Adipocyte (in vitro differentiated cells): ENCODE measurements at regions not wholly inside any gene's neighbourhood (a gene's known extent, or its start where the extent isn't known, plus 50 kb on each side); places are given as distances from the start of the nearest gene placed in this dataset.

ENCODE experiments used
- DNase-seq: peaks from one replicate; pipeline ENCODE4 v3.0.0-alpha.2; 2015; ENCODE audit warnings: low read depth
- H3K27me3 ChIP-seq: replicated peaks from 2 replicates; pipeline ENCODE4 v1.7.0; 2013; ENCODE audit warnings: mild to moderate bottlenecking, low read length, moderate library complexity; ENCODE audit not compliant: control insufficient read depth, insufficient read depth
- H3K36me3 ChIP-seq: 2 replicates; pipeline ENCODE4 v1.7.0; 2013; ENCODE audit warnings: low read length, mild to moderate bottlenecking, moderate library complexity; ENCODE audit not compliant: control insufficient read depth, insufficient read depth, severe bottlenecking
- H3K4me1 ChIP-seq: 2 replicates; pipeline ENCODE4 v1.7.0; 2013; ENCODE audit warnings: mild to moderate bottlenecking, low read length, moderate library complexity; ENCODE audit not compliant: control insufficient read depth, insufficient read depth
- H3K4me3 ChIP-seq: 2 replicates; pipeline ENCODE4 v1.7.0; 2013; ENCODE audit warnings: mild to moderate bottlenecking, low read length, moderate library complexity
- H3K9ac ChIP-seq: 2 replicates; pipeline ENCODE4 v1.7.0; 2013; ENCODE audit warnings: mild to moderate bottlenecking, low read length, moderate library complexity
- H3K9me3 ChIP-seq: 2 replicates; pipeline ENCODE4 v1.7.0; 2013; ENCODE audit warnings: mild to moderate bottlenecking, low read length, moderate library complexity; ENCODE audit not compliant: control insufficient read depth

GRCh38 chr6:144931172-144932035 lies 646.3 kb downstream of the UTRN start:
- H3K9me3 ChIP-seq: peaks cover 5% of the 10 kb centered on the region
- peak overlapping the region; percentile 50 for H3K9ac ChIP-seq
- peak; percentile 75 for DNase-seq
- H3K4me1 ChIP-seq: peaks cover 28% of the 10 kb centered on the region
- H3K36me3 ChIP-seq: no peaks in the 10 kb centered on the region
- no peaks in the 10 kb centered on the region for H3K27me3 ChIP-seq
- no peak overlapping the region for H3K4me3 ChIP-seq

DNA sequence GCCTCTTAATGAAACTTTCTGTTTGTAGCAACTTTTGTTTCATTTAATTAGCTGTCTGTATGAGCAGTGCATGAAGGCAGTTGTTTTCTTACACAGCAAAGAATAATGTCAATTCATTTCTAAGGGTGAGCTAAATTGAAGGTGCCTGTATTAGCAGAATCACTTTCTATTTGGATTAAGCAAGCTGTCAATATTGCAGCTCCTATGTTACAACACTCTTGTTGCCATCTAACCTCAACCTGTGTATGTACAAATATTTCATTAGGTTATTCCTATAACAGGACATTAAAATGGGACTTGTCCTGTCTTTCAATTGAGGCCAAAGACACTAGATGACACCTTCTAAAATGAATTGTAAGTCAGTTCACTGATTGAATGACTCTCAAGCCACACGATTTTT lies 647.5 kb downstream of the UTRN start:
- H3K9me3 ChIP-seq: peaks cover 5% of the 10 kb centered on the region
- DNase-seq: no peak
- H3K4me3 ChIP-seq: no peak overlapping the region
- H3K9ac ChIP-seq: peak overlapping the region; percentile 19
- H3K36me3 ChIP-seq: no peaks in the 10 kb centered on the region
- no peaks in the 10 kb centered on the region for H3K27me3 ChIP-seq
- H3K4me1 ChIP-seq: peaks cover 28% of the 10 kb centered on the region

DNA sequence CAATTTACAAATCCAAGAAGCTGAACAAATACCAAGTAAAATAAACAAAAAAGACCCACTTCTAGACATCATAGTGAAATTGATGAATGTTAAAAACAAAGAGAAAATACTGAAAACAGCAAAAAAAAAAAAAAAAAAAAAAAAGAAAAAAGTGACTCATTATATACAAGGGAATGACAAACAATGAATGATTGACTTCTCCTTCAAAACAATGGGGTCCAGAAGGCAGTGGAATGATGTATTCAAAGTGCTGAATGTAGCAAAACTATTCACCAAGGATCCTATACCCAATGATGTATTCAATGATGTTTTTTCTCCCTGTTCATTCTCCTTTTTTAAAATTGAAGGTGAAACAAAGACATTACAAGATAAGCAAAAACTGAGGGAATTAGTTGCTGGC lies 650.0 kb downstream of the UTRN start:
- H3K36me3 ChIP-seq: no peaks in the 10 kb centered on the region
- no peaks in the 10 kb centered on the region for H3K27me3 ChIP-seq
- H3K4me3 ChIP-seq: no peak overlapping the region
- H3K9ac ChIP-seq: no peak overlapping the region
- H3K4me1 ChIP-seq: peaks cover 27% of the 10 kb centered on the region
- peaks cover 5% of the 10 kb centered on the region for H3K9me3 ChIP-seq
- no peak for DNase-seq

DNA sequence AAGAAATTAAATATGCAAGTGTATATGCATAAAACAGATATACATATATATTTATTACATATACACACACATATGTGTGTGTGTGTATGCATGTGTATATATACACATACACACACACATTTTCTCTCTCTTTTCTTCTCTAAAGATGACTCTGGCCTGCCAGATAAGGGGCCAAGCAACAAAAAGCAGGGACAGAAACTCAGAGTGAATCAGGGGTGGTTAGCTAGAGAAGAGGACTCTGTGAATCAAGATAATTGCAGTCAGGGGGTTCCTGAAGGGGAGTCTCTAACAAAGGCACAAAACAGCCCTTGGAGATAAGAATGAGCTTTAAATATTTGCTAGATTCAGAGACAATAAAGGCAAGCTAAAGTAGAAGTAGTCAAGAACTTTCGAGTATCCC lies 650.5 kb downstream of the UTRN start:
- H3K36me3 ChIP-seq: no peaks in the 10 kb centered on the region
- H3K4me3 ChIP-seq: no peak overlapping the region
- H3K9ac ChIP-seq: no peak overlapping the region
- peaks cover 5% of the 10 kb centered on the region for H3K9me3 ChIP-seq
- no peaks in the 10 kb centered on the region for H3K27me3 ChIP-seq
- DNase-seq: no peak
- H3K4me1 ChIP-seq: peaks cover 28% of the 10 kb centered on the region

- peaks cover 21% of the 10 kb centered on the region for H3K4me1 ChIP-seq
Measured at GRCh38 chr6:144936764-144937163, 651.6 kb downstream of the UTRN start.

GRCh38 chr6:144939921-144940320 lies 654.8 kb downstream of the UTRN start:
- DNase-seq: peak; percentile 34
- H3K27me3 ChIP-seq: no peaks in the 10 kb centered on the region
- H3K4me3 ChIP-seq: no peak overlapping the region
- no peak overlapping the region for H3K9ac ChIP-seq
- no peaks in the 10 kb centered on the region for H3K36me3 ChIP-seq
- H3K9me3 ChIP-seq: no peaks in the 10 kb centered on the region
- peaks cover 16% of the 10 kb centered on the region for H3K4me1 ChIP-seq

More at GRCh38 chr6:144936764-144937163, 651.6 kb downstream of the UTRN start:
- H3K4me3 ChIP-seq: no peak overlapping the region
- peaks cover 5% of the 10 kb centered on the region for H3K9me3 ChIP-seq
- H3K36me3 ChIP-seq: no peaks in the 10 kb centered on the region
- H3K27me3 ChIP-seq: no peaks in the 10 kb centered on the region
- no peak overlapping the region for H3K9ac ChIP-seq
- peak; percentile 36 for DNase-seq

GRCh38 chr6:144944106-144944505 lies 659.0 kb downstream of the UTRN start:
- Histone ChIP-seq H3K4me1 (peaks cover 12% of the 10 kb centered on the region), H3K9me3 (no peaks in the 10 kb centered on the region), H3K36me3 (no peaks in the 10 kb centered on the region), H3K9ac (no peak overlapping the region), H3K4me3 (no peak overlapping the region), H3K27me3 (no peaks in the 10 kb centered on the region)
- no peak for DNase-seq

DNA sequence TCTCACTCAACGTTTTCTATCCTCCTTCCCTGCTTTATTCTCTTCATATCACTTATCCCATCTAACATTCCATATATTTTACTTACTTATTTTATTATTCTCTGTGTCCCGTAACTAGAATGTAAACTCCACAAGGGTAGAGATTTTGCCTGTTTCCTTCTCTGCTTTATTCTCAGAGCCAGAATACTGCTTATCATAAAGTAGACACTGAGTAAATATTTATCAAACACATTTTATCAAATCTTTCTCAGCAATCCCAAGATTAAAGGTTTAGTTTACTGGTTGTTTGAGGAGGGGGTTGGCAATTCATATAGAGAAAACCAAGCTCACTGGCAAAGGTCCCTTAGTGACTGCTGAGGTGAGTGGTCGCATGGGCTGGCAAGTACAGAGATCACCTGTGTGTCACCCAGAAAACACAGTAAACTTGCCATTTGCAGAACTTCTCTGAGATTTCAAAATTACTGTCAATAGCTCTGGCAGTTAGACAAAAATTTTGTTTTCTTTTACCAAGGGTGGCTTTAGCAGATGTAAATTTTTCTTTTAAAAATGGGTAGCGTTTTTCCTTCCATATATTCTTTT lies 662.4 kb downstream of the UTRN start:
- no peak overlapping the region for H3K4me3 ChIP-seq
- H3K27me3 ChIP-seq: no peaks in the 10 kb centered on the region
- H3K36me3 ChIP-seq: no peaks in the 10 kb centered on the region
- no peak overlapping the region for H3K9ac ChIP-seq
- no peaks in the 10 kb centered on the region for H3K4me1 ChIP-seq
- no peaks in the 10 kb centered on the region for H3K9me3 ChIP-seq
- DNase-seq: no peak

DNA sequence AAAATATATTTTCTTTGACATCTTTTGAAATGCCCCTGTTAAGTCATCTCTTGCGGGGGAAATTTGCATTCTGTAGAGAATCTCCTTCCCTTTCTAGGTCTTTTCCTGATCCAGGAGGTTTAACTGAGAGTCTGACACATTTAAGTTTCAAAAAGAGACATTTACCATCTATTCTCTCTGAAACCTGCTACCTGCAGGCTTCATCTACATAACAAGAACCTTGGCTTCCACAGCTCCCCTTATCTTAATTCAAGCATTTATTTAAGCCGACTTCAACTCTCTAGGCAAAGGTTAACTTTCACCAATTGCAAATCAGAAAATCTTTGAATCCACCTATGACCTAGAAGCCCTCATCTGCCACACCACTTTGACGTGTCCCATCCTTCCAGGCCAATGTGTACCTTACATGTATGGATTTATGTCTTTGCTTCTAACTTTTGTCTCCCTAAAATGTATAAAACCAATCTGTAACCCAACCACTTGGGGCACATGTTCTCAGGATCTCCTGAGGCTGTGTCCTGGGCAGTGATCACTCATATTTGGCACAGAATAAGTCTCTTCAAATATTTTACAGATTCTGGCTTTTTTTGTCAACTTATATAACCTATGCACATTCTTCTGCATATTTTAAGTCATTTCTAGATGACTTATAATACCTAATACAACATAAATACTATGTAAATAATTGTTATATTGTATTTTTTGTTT lies 666.7 kb downstream of the UTRN start:
- H3K4me3 ChIP-seq: no peak overlapping the region
- H3K9me3 ChIP-seq: no peaks in the 10 kb centered on the region
- DNase-seq: no peak
- H3K36me3 ChIP-seq: no peaks in the 10 kb centered on the region
- no peaks in the 10 kb centered on the region for H3K4me1 ChIP-seq
- no peak overlapping the region for H3K9ac ChIP-seq
- no peaks in the 10 kb centered on the region for H3K27me3 ChIP-seq

DNA sequence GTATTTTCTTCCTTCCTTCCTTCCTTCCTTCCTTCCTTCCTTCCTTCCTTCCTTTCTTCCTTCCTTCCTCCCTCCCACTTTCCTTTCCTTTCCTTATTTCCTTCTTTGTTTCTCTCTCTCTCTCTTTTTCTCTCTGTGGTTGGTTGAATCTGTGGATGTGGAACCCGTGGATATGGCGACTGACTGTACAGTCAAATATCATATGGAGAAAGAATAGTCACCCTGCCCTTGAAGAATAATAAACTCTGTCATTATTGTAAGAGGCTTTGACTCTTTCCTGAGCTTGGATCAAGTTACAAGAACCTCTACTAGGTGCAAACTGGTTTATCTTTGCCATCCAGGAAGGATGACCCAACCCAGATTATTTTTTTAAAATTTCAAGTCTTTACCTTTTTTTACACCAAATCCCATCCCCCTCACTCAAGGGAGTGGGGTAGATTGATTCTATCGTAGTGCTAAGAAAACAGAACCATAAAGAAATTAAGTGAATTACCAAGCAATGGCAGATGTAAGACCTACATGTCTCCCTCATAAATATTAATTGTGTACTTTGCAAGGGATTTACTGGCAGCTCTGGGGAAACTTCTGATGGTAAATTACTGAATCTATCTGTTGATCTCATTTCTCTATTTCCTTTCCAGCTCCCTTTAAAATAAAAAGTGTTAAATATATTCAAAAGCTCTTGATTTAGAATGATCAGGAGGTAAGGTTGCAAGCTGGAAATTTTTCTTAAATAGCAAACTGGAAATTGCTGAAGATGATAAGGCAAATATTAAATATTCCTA lies 667.5 kb downstream of the UTRN start:
- Histone ChIP-seq H3K27me3 (no peaks in the 10 kb centered on the region), H3K9me3 (no peaks in the 10 kb centered on the region), H3K36me3 (no peaks in the 10 kb centered on the region), H3K4me3 (no peak overlapping the region), H3K4me1 (no peaks in the 10 kb centered on the region), H3K9ac (no peak overlapping the region)
- no peak for DNase-seq
